ES-I3 (cell line): ENCODE measurements at regions not wholly inside any gene's neighbourhood (a gene's known extent, or its start where the extent isn't known, plus 50 kb on each side); places are given as distances from the start of the nearest gene placed in this dataset.
"Not testable (repeated sequence)": the region's sequence is repeated elsewhere in the genome, so short reads cannot be mapped to it uniquely, and the experiment has no call there.

Source experiments
- H3K36me3 ChIP-seq: 2 replicates; pipeline ENCODE4 v1.6.1; 2013; ENCODE audit warnings: mild to moderate bottlenecking, low read length, control low read depth, moderate library complexity; ENCODE audit not compliant: insufficient read depth
- H3K4me1 ChIP-seq: 2 replicates; pipeline ENCODE4 v1.6.1; 2013; ENCODE audit warnings: mild to moderate bottlenecking, control low read depth, low read length; ENCODE audit not compliant: insufficient read depth
- H3K9ac ChIP-seq: 2 replicates; pipeline ENCODE4 v1.6.1; 2013; ENCODE audit warnings: low read depth, mild to moderate bottlenecking, low read length, moderate library complexity
- H3K9me3 ChIP-seq: 2 replicates; pipeline ENCODE4 v1.6.1; 2013; ENCODE audit warnings: mild to moderate bottlenecking, low read length, moderate library complexity; ENCODE audit not compliant: control insufficient read depth, insufficient read depth

DNA sequence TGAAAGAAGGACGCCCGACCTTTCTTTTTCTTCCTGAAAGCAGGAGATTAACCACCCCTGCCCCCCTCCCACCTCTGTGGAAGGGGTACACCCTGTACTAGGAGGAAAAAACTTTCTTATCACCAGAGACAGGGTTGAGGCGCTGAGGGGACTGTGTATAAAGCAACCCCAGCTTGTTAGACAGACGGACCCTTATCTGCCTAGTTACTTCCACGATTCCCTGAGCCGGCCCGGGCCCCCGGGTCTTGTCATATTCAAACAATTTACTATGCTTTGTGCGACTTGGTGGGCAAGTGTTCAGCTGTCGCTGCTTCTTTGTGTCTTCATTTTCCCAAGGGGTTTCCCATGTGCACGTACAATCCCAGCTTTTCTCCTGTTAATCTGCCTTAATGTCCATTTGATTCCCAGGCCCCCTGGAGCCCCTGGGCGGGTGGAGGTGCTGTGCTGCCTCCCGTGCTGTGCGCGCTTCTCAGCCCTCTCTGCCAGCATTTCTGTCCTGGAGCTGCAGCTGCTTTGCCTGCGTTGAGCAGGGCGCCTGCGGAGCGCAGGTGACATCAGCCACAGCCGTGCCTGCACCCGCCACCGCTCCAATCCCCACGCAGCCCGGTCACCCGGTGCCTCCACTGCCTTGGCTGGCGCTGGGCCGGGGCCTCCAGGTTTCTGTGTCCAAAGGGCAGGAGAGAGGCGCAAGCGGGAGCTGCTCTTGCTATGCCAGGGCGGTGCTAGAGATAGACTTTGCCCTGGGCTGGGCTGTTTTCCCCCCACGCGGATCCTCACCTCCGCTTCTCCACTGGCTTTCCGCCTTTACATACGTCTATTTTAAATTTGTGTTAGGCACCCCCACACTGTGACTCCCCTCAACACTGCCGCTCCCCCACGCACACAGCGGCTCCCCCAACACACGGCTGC, 96.2 kb downstream of the TTLL2 start:
- Histone ChIP-seq H3K9ac (no peak overlapping the region), H3K4me1 (peaks cover 6% of the 10 kb centered on the region; the same call in 1 of the 2 replicates), H3K9me3 (no peaks in the 10 kb centered on the region), H3K36me3 (no peaks in the 10 kb centered on the region)

DNA sequence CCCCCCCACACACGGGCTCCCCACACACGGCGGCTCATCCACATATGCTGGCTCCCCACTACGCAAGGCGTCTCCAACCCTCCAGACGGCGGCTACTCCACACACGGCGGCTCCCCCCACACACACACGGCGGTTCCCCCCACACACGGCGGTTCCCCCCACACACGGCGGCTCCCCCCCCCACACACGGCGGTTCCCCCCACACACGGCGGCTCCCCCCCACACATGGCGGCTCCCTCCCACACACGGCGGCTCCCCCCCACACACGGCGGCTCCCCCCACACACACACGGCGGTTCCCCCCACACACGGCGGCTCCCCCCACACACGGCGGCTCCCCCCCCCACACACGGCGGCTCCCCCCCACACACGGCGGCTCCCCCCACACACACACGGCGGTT, 97.1 kb downstream of the TTLL2 start:
- not testable (repeated sequence) for H3K9ac ChIP-seq, H3K9me3 ChIP-seq, H3K36me3 ChIP-seq, H3K4me1 ChIP-seq

GRCh38 chr6:167422934-167423333, 98.0 kb downstream of the TTLL2 start:
- H3K36me3 ChIP-seq: no peaks in the 10 kb centered on the region
- peaks cover 6% of the 10 kb centered on the region; the same call in 1 of the 2 replicates for H3K4me1 ChIP-seq
- no peak overlapping the region for H3K9ac ChIP-seq
- H3K9me3 ChIP-seq: no peaks in the 10 kb centered on the region

DNA sequence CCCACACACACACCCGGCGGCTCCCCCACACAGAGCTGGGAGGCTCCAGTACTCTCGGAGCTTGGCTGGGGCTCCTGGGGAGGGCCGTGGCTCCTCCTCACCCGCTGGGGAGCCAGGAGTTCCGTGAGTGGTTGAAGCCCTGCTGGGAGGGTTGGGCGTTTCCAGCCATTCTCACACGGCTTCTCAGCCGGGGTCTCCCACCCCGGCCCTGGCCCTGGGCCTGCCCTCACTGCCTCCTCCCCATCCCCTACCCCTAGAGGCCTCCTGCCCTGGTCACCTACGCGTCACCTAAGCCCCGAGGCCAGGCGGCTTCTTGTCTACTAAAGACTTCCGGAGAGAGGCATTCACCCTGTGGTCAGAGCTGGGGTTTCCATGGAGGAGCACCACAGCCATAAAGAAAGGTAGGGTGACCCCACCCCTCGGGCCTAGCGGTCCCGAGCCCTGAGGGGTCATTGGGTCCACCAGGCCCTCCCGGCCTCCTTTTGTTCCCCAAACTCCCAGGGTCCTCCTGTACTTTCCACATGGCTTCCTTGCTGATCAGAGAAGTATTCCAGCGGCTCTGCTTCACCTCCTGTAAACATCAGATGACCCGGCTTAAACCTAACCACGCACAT, 99.3 kb downstream of the TTLL2 start:
- Histone ChIP-seq H3K36me3 (no peaks in the 10 kb centered on the region), H3K9ac (no peak overlapping the region), H3K4me1 (peaks cover 6% of the 10 kb centered on the region; the same call in 1 of the 2 replicates), H3K9me3 (no peaks in the 10 kb centered on the region)

DNA sequence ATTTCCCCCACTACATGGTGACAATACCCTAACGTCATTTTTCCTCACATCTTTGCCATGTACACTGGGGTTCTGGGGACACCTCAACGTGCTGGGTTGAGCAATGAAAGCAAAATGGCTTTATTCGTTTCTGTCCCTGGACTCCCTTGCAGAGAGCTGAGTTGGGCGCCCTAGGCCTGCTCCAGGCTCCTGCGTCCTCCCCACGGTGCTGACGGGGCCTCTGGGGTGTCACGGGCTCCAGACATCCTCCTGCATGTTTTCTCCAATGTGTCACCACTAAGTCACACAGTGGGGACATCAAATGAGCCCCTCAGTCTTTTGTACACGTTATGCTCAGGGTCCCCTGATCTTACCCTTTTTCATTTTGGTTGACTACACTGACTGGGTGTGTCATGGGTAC, 99.8 kb downstream of the TTLL2 start:
- peaks cover 6% of the 10 kb centered on the region; the same call in 1 of the 2 replicates for H3K4me1 ChIP-seq
- H3K9ac ChIP-seq: no peak overlapping the region
- H3K9me3 ChIP-seq: peaks cover 2% of the 10 kb centered on the region; the same call in 1 of the 2 replicates
- no peaks in the 10 kb centered on the region for H3K36me3 ChIP-seq

DNA sequence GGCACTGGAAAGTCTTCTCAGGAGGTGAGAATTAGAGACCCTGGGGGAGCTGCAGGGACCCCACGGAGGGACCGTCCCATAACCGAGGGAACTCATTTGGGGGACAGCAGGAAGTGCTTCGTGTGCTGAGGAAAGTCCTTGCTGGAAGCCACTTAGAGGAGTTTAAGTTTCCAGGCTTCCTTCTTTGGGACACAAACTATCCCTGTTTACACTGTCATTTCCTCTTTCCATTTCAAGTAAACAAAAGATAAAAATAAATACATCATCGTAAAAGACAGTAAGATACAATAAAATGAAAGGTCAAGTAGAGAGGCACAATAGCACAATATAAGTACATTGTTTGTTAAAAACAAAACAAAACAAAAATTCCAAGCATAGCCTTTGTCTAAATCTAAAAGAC, 101.2 kb downstream of the TTLL2 start:
- H3K36me3 ChIP-seq: no peaks in the 10 kb centered on the region
- H3K9ac ChIP-seq: no peak overlapping the region
- H3K4me1 ChIP-seq: no peaks in the 10 kb centered on the region
- peaks cover 2% of the 10 kb centered on the region; the same call in 1 of the 2 replicates for H3K9me3 ChIP-seq

GRCh38 chr6:167426651-167427050, 101.8 kb downstream of the TTLL2 start:
- Histone ChIP-seq H3K4me1 (no peaks in the 10 kb centered on the region), H3K36me3 (no peaks in the 10 kb centered on the region), H3K9ac (no peak overlapping the region), H3K9me3 (peaks cover 2% of the 10 kb centered on the region; the same call in 1 of the 2 replicates)

- no peak overlapping the region for H3K9ac ChIP-seq
- no peaks in the 10 kb centered on the region for H3K36me3 ChIP-seq
- H3K4me1 ChIP-seq: no peaks in the 10 kb centered on the region
- peaks cover 2% of the 10 kb centered on the region; the same call in 1 of the 2 replicates for H3K9me3 ChIP-seq
Measured at GRCh38 chr6:167428664-167429333, 103.9 kb downstream of the TTLL2 start.

GRCh38 chr6:167429353-167429752, 104.5 kb downstream of the TTLL2 start:
- no peaks in the 10 kb centered on the region for H3K36me3 ChIP-seq
- no peaks in the 10 kb centered on the region for H3K4me1 ChIP-seq
- H3K9ac ChIP-seq: no peak overlapping the region
- H3K9me3 ChIP-seq: peaks cover 2% of the 10 kb centered on the region; the same call in 1 of the 2 replicates

GRCh38 chr6:167435209-167435728, 110.4 kb downstream of the TTLL2 start:
- Histone ChIP-seq H3K36me3 (no peaks in the 10 kb centered on the region), H3K4me1 (0 out of 2 replicates have a peak, but pooled peaks cover 4% of the 10 kb centered on the region), H3K9me3 (no peaks in the 10 kb centered on the region)

DNA sequence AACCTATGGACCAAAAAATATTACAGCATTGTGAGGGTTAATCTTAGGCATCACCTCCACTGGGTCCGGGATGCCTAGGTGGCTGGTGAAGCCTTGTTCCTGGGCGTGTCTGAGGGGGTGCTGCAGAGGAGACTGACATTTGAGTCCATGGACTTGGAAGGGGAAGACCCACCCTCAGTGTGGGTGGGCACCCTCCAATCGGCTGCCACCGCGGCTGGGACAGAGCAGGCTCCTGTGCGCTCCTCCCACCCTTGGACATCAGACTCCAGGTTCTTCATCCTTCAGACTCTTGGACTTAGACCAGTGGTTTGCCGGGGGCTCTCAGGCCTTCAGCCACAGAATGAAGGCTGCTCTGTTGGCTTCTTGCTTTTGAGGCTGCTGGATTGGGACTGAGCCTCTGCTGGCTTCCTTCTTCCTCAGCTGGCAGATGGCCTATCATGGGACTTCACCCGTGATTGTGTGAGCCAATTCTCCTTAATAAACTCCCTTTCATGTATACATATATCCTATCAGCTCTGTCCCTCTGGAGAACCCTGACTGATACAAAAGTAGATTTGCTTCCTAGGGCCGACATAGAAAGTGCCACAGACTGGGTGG, 113.1 kb downstream of the TTLL2 start:
- Histone ChIP-seq H3K9me3 (no peaks in the 10 kb centered on the region), H3K9ac (no peak overlapping the region), H3K4me1 (peaks cover 14% of the 10 kb centered on the region), H3K36me3 (no peaks in the 10 kb centered on the region)

More at GRCh38 chr6:167435209-167435728, 110.4 kb downstream of the TTLL2 start:
- no peak overlapping the region for H3K9ac ChIP-seq

GRCh38 chr6:167441715-167442206, 116.9 kb downstream of the TTLL2 start:
- H3K4me1 ChIP-seq: peaks cover 34% of the 10 kb centered on the region
- no peaks in the 10 kb centered on the region for H3K36me3 ChIP-seq
- H3K9ac ChIP-seq: peak overlapping the region; percentile 42
- no peaks in the 10 kb centered on the region for H3K9me3 ChIP-seq

- H3K9ac ChIP-seq: peak overlapping the region; percentile 42
- peaks cover 39% of the 10 kb centered on the region for H3K4me1 ChIP-seq
- H3K9me3 ChIP-seq: no peaks in the 10 kb centered on the region
- no peaks in the 10 kb centered on the region for H3K36me3 ChIP-seq
Measured at GRCh38 chr6:167442245-167442644, 117.4 kb downstream of the TTLL2 start.
